ENCODE measurements at regions not wholly inside any gene's neighbourhood (a gene's known extent, or its start where the extent isn't known, plus 50 kb on each side); places are given as distances from the start of the nearest gene placed in this dataset.

- H3K79me1 ChIP-seq (ENCODE audit: low read depth, low read length): no peaks in the 10 kb centered on the region
- no peak for DNase-seq (ENCODE audit: low read depth in 1 of 2, low spot score in 2 of 2)
- H3K18ac ChIP-seq (ENCODE audit: extremely low read depth, low read length): no peak overlapping the region
- no peak overlapping the region for H3K56ac ChIP-seq (replicated peaks; ENCODE audit: insufficient read length, low read depth, low read length)
- CTCF ChIA-PET (ENCODE audit: partially characterized antibody): no interaction called here
- POLR2A ChIA-PET (ENCODE audit: partially characterized antibody): no interaction called here
- no peak overlapping the region for H3K4me3 ChIP-seq (ENCODE audit: extremely low read depth in 1 of 4, insufficient read depth in 2 of 4, low read depth in 3 of 4, low read length in 4 of 4)
- H2BK120ac ChIP-seq (replicated peaks; ENCODE audit: low read depth, low read length): no peak overlapping the region
- no peaks in the 10 kb centered on the region for H3K27me3 ChIP-seq (replicated peaks in 1 of 4; ENCODE audit: control insufficient read depth in 3 of 4, extremely low read depth in 1 of 4, insufficient read depth in 3 of 4, low read length in 3 of 4)
- no peak overlapping the region for H4K5ac ChIP-seq (ENCODE audit: insufficient read length, low read depth, low read length)
- H2AFZ ChIP-seq (ENCODE audit: low read length): no peak overlapping the region
- no peak overlapping the region for H4K8ac ChIP-seq (ENCODE audit: extremely low read depth, insufficient read depth, low read length)
- no peak overlapping the region for H2AK5ac ChIP-seq (ENCODE audit: low read depth, low read length)
- no peak overlapping the region for H2BK12ac ChIP-seq (ENCODE audit: low read depth, low read length)
- no peaks in the 10 kb centered on the region for H3K4me1 ChIP-seq (replicated peaks in 1 of 4; ENCODE audit: control insufficient read depth in 3 of 4, insufficient read depth in 4 of 4, low read length in 3 of 4)
- H3K79me2 ChIP-seq (ENCODE audit: control insufficient read depth in 1 of 2, insufficient read depth in 2 of 2, low read length in 2 of 2): no peaks in the 10 kb centered on the region
- no peak overlapping the region for H3K9ac ChIP-seq (replicated peaks in 1 of 4; ENCODE audit: extremely low read depth in 1 of 4, low read depth in 3 of 4, low read length in 3 of 4)
- no peak overlapping the region for H3K4me2 ChIP-seq (ENCODE audit: insufficient read depth in 1 of 2, low read depth in 2 of 2, low read length in 2 of 2)
- H4K91ac ChIP-seq (replicated peaks; ENCODE audit: insufficient read length, low read length): no peak overlapping the region
- no peaks in the 10 kb centered on the region for H4K20me1 ChIP-seq (replicated peaks in 1 of 2; ENCODE audit: control insufficient read depth in 1 of 2, insufficient read depth in 2 of 2, low read length in 2 of 2)
- no peak overlapping the region for H2BK15ac ChIP-seq (ENCODE audit: low read length)
- no peak overlapping the region for H2BK20ac ChIP-seq (ENCODE audit: low read length)
- no peak for FAIRE-seq
- TF ChIP-seq GABPA (IDR thresholded peaks at IDR 0.05; ENCODE audit: borderline replicate concordance, insufficient read depth, low read length): no peak
- TF ChIP-seq CTCF (IDR thresholded peaks at IDR 0.05; ENCODE audit: control extremely low read depth in 1 of 3, insufficient read depth in 1 of 3, low read depth in 1 of 3, low read length in 3 of 3): no peak
- no peak for TF ChIP-seq POLR2AphosphoS5 (IDR thresholded peaks at IDR 0.05; ENCODE audit: low read depth, low read length)
- H3K9me3 ChIP-seq (ENCODE audit: insufficient read depth in 2 of 2, low read depth in 1 of 2, low read length in 1 of 2): no peaks in the 10 kb centered on the region
- H3K23me2 ChIP-seq (ENCODE audit: low read depth, low read length): no peaks in the 10 kb centered on the region
- H2BK5ac ChIP-seq (ENCODE audit: low read depth, low read length): no peak overlapping the region
- 86% methylated on average over 2 of the region's 2 CpGs; no CpG with 5 or more reads in 1 of the 2 experiments for WGBS, 2 experiments (ENCODE audit: extremely low coverage in 1 of 2, insufficient coverage in 1 of 2, insufficient read length in 1 of 2, insufficient replicate concordance in 2 of 2, low coverage in 1 of 2, low lambda C conversion rate in 2 of 2, missing lambda C conversion rate in 1 of 2)
- H3K36me3 ChIP-seq (ENCODE audit: control insufficient read depth in 2 of 4, insufficient read depth in 4 of 4, low read length in 3 of 4): no peaks in the 10 kb centered on the region
- no peak overlapping the region for H3K23ac ChIP-seq (ENCODE audit: insufficient read length)
- no peak overlapping the region for H3K14ac ChIP-seq (ENCODE audit: insufficient read length)
- H3K4ac ChIP-seq (replicated peaks; ENCODE audit: insufficient read length, low read depth, low read length): no peak overlapping the region
- no peak overlapping the region for H3K27ac ChIP-seq (ENCODE audit: low read depth, low read length)
Observed at GRCh38 chr20:52833901-52834300, 138.3 kb upstream of the TSHZ2 start.

Measured in H1 (cell line).